GM12878 (cell line): ENCODE measurements at regions not wholly inside any gene's neighbourhood (a gene's known extent, or its start where the extent isn't known, plus 50 kb on each side); places are given as distances from the start of the nearest gene placed in this dataset.
"Not testable (repeated sequence)": the region's sequence is repeated elsewhere in the genome, so short reads cannot be mapped to it uniquely, and the experiment has no call there.

Source experiments
- ATAC-seq: fragments of 200-7000 bp; cut with Tn5 transposase; 3 replicates; pipeline ENCODE4 v1.9.1; 2020; ENCODE audit warnings: mild to moderate bottlenecking, moderate library complexity
- BruUV-seq: library from RNA; stranded (reverse); fragments of 400-500 nt; replicated peaks from 2 replicates; lab custom pipeline; 2021; lab: Mats Ljungman, UMichigan
- CTCF ChIA-PET: fragments of 300-600 bp; sonication (Branson Sonifier 250); formaldehyde crosslinking; extraction: SDS; loops from one replicate; lab custom pipeline; 2021; ENCODE audit warnings: inconsistent platforms; lab: Yijun Ruan, JAX
- POLR2A ChIA-PET: fragments of 350-600 bp; formaldehyde crosslinking; extraction: SDS; loops from one replicate; lab custom pipeline; 2021; ENCODE audit warnings: inconsistent platforms; lab: Charles Lee
- RAD21 ChIA-PET: fragments of 300-600 bp; sonication (Branson Sonifier 250); formaldehyde crosslinking; loops from one replicate; lab custom pipeline; 2023; ENCODE audit warnings: antibody characterized with exemption; ENCODE audit not compliant: unreplicated experiment; lab: Charles Lee
- SMC1A ChIA-PET: fragments of 300-600 bp; sonication (Branson Sonifier 250); formaldehyde crosslinking; loops from one replicate; lab custom pipeline; 2023; ENCODE audit not compliant: unreplicated experiment, uncharacterized antibody; lab: Charles Lee
- DNase-seq: peaks from one replicate; pipeline ENCODE4 v3.0.0-alpha.2; 2011; ENCODE audit warnings: low read depth, low spot score
- FAIRE-seq: peaks from 3 replicates; lab custom pipeline; 2011; peaks lifted over from hg19 to GRCh38; lab: Jason Lieb, UNC
- H2AFZ ChIP-seq: 2 replicates; pipeline ENCODE4 v1.6.0; 2011; ENCODE audit warnings: low read depth, low read length, control low read depth; ENCODE audit not compliant: control insufficient read depth
- H3K27ac ChIP-seq: 2 replicates; pipeline ENCODE4 v1.5.1; 2011; ENCODE audit warnings: control low read depth; ENCODE audit not compliant: control insufficient read depth, insufficient read depth
- H3K27me3 ChIP-seq, 2 experiments: replicated peaks in 1 of 2; 2 replicates each; pipeline versions ENCODE4 v1.6.0 to v1.6.1; 2011; ENCODE audit warnings: low read length in 1 of 2; ENCODE audit not compliant: control insufficient read depth in 2 of 2, insufficient read depth in 2 of 2
- H3K36me3 ChIP-seq, 2 experiments: 2 replicates each; pipeline ENCODE4 v1.5.1; 2011; ENCODE audit warnings: low read length in 1 of 2; ENCODE audit not compliant: control insufficient read depth in 2 of 2, insufficient read depth in 2 of 2
- H3K4me1 ChIP-seq: 2 replicates; pipeline ENCODE4 v1.6.1; 2011; ENCODE audit warnings: mild to moderate bottlenecking, low read length, moderate library complexity, mixed read lengths; ENCODE audit not compliant: control insufficient read depth, insufficient read depth
- H3K4me2 ChIP-seq: 2 replicates; pipeline ENCODE4 v1.6.0; 2011; ENCODE audit warnings: control low read depth; ENCODE audit not compliant: control insufficient read depth, insufficient read depth
- H3K4me3 ChIP-seq: fragments of 200-600 bp; sonication (generic); 2 replicates; pipeline ENCODE4 v1.5.1; 2016
- H3K79me2 ChIP-seq: 2 replicates; pipeline ENCODE4 v1.6.0; 2011; ENCODE audit warnings: low read length; ENCODE audit not compliant: control insufficient read depth, insufficient read depth
- H3K9ac ChIP-seq: 2 replicates; pipeline ENCODE4 v1.8.0; 2011; ENCODE audit warnings: low read length, control low read depth, mixed read lengths; ENCODE audit not compliant: control insufficient read depth, insufficient read depth
- H3K9me3 ChIP-seq: replicated peaks from 3 replicates; pipeline ENCODE4 v1.5.1; 2011; ENCODE audit warnings: mild to moderate bottlenecking, low read length; ENCODE audit not compliant: control insufficient read depth, insufficient read depth
- H4K20me1 ChIP-seq: 2 replicates; pipeline ENCODE4 v1.6.0; 2011; ENCODE audit not compliant: control insufficient read depth, insufficient read depth
- BMI1 ChIP-seq: fragments of 450-650 bp; IDR thresholded peaks from 2 replicates; pipeline ENCODE4 v1.6.1; 2016; ENCODE audit warnings: mild to moderate bottlenecking, moderate library complexity, borderline replicate concordance
- CBX3 ChIP-seq: fragments of 200-600 bp; sonication (generic); IDR thresholded peaks from 2 replicates; pipeline ENCODE4 v1.6.1; 2016; ENCODE audit warnings: low read depth, borderline replicate concordance
- DPF2 ChIP-seq: fragments of 450-650 bp; IDR thresholded peaks from 2 replicates; pipeline ENCODE4 v1.6.1; 2017; ENCODE audit warnings: mild to moderate bottlenecking
- GABPA ChIP-seq: IDR thresholded peaks from 2 replicates; pipeline ENCODE4 v1.6.1; 2014; ENCODE audit warnings: antibody characterized with exemption, low read depth, mild to moderate bottlenecking, inconsistent platforms
- MXI1 ChIP-seq: fragments of 150-350 bp; IDR thresholded peaks from 2 replicates; pipeline ENCODE4 v1.6.1; 2011; ENCODE audit warnings: low read depth, mild to moderate bottlenecking, inconsistent platforms, low read length, improper control_type of control experiment
- POLR2AphosphoS5 ChIP-seq: IDR thresholded peaks from 2 replicates; pipeline ENCODE4 v1.6.1; 2011; ENCODE audit warnings: mild to moderate bottlenecking, low read length, inconsistent platforms
- RAD51 ChIP-seq: fragments of 450-650 bp; IDR thresholded peaks from 2 replicates; pipeline ENCODE4 v1.6.1; 2016; ENCODE audit warnings: moderate library complexity, mild to moderate bottlenecking, inconsistent platforms
- RUNX3 ChIP-seq: IDR thresholded peaks from 2 replicates; pipeline ENCODE4 v1.6.1; 2012; ENCODE audit warnings: low read length, inconsistent platforms
- SIX5 ChIP-seq: IDR thresholded peaks from 2 replicates; pipeline ENCODE4 v1.6.1; 2011; ENCODE audit warnings: mild to moderate bottlenecking, low read depth, low read length, moderate library complexity; ENCODE audit not compliant: severe bottlenecking
- SMARCA5 ChIP-seq: fragments of 450-650 bp; IDR thresholded peaks from 2 replicates; pipeline ENCODE4 v1.6.1; 2017; ENCODE audit warnings: mild to moderate bottlenecking
- SMC3 ChIP-seq: IDR thresholded peaks from 2 replicates; pipeline ENCODE4 v1.6.1; 2011; ENCODE audit warnings: low read length, improper control_type of control experiment, borderline replicate concordance
- SREBF1 ChIP-seq: IDR thresholded peaks from 2 replicates; pipeline ENCODE4 v1.6.1; 2012; ENCODE audit warnings: mild to moderate bottlenecking, low read length
- ZNF384 ChIP-seq: IDR thresholded peaks from 2 replicates; pipeline ENCODE4 v1.6.1; 2012; ENCODE audit warnings: low read depth, mild to moderate bottlenecking, low read length, improper control_type of control experiment, borderline replicate concordance
- ZNF622 ChIP-seq: fragments of 450-650 bp; IDR thresholded peaks from 2 replicates; pipeline ENCODE4 v1.6.1; 2017; ENCODE audit warnings: mild to moderate bottlenecking, inconsistent platforms
- WGBS: methylation state at CpG from one replicate; pipeline ENCODE4 v1.1.6; 2016; ENCODE audit warnings: low lambda C conversion rate; ENCODE audit not compliant: insufficient replicate concordance, insufficient coverage; ENCODE audit errors: missing lambda C conversion rate; 5-methylcytosine and 5-hydroxymethylcytosine counted together
- in situ Hi-C: fragments of 300-500 bp; cut with MboI; formaldehyde crosslinking; loops from 9 replicates; pipeline ENCODE4 v1.14.3; 2018; ENCODE audit warnings: mixed read lengths
- intact Hi-C: fragments of 100-400 bp; cut with micrococcal nuclease; formaldehyde crosslinking; loops from one replicate; pipeline ENCODE4 v1.14.2; 2022; ENCODE audit not compliant: unreplicated experiment

DNA sequence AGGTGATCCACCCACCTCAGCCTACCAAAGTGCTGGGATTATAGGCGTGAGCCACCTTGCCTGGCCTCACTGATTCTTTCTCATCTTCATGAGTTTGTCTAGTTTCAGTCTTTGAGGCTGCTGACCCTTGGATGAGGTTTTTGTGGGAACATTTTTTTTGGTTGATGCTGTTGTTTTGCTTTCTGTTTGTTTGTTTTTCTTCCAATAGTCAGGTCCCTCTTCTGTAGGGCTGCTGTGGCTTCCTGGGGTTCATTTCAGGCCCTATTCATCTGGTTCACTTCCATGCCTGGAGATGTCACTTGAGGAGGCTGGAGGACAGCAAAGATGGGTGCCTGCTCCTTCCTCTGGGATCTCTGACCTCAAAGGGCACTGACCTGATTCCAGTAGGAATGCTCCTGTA is 68.1 kb upstream of the AHI1 start:
- FAIRE-seq, RAD21 ChIA-PET: not testable (repeated sequence)

DNA sequence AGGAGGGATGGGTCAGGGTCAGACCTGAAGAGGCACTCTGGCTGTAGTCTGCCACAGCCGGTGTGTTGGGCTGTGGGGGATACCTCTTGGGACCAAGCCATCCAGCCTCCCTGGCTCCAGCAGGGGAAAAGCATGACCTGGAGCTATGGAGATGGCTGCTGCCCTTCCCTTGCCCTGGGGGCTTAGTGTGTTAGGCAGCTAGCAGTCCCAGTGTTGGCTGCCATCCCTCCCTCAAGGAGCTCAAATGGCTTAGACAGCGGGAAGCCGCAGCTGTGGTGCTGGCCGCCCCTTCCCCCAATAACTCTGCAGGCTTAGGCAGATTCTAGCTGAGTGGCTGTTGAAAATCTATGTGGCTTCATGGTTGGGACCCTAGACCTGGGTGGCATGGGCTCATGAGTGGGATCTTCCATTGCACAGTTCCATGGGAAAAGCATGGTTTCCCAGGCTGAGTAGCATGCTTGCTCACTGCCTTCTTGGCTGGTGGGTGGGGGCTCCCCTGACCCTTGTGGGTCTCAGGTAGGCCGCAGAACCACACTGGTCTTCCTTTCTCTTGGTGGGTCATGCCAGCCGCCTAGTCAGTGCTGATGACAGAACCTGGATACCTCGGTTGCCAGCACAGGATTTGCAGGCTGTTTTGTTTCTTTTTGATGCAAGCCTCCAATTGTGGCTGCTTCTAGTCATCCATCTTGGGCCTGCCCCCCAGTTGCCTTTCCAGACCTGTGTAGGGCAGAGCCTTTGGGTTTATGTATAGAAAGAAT is 69.0 kb upstream of the AHI1 start:
- Histone ChIP-seq H3K36me3 (no peaks in the 10 kb centered on the region), H3K27ac (no peak overlapping the region), H2AFZ (no peak overlapping the region), H3K9me3 (no peaks in the 10 kb centered on the region), H4K20me1 (no peaks in the 10 kb centered on the region), H3K4me1 (no peaks in the 10 kb centered on the region), H3K4me3 (no peak overlapping the region), H3K79me2 (no peaks in the 10 kb centered on the region), H3K27me3 (no peaks in the 10 kb centered on the region), H3K9ac (no peak overlapping the region), H3K4me2 (no peak overlapping the region)
- BruUV-seq, result no TSS peak
- intact Hi-C loops (no loop called here), in situ Hi-C loops (no loop called here)
- TF ChIP-seq SMARCA5 (no peak), CBX3 (no peak), GABPA (no peak), DPF2 (no peak), MXI1 (no peak), BMI1 (no peak), POLR2AphosphoS5 (no peak), SIX5 (no peak), SREBF1 (no peak), RAD51 (no peak), ZNF622 (no peak), SMC3 (no peak), ZNF384 (no peak)
- ATAC-seq, result no peak
- FAIRE-seq, result no peak
- DNase-seq, result no peak
- POLR2A ChIA-PET, result no interaction called here
- WGBS, result 69% methylated on average over 7 of the region's 7 CpGs
- CTCF ChIA-PET, result no interaction called here
- RAD21 ChIA-PET, result no interaction called here
- SMC1A ChIA-PET, result interaction anchor here (1.6 kb wide), 1 partner anchor 11 kb away, joined by 3 read pairs; no protein-coding TSS in a partner anchor

More for the DNA sequence above, 68.1 kb upstream of the AHI1 start:
- H4K20me1 ChIP-seq, in situ Hi-C loops, DNase-seq, H3K36me3 ChIP-seq, H3K79me2 ChIP-seq, H3K4me2 ChIP-seq, intact Hi-C loops, H3K4me1 ChIP-seq, H3K9me3 ChIP-seq, BruUV-seq, H3K27me3 ChIP-seq, POLR2A ChIA-PET, H3K4me3 ChIP-seq, H3K27ac ChIP-seq, H2AFZ ChIP-seq, H3K9ac ChIP-seq, CTCF ChIA-PET: not testable (repeated sequence)
- SMC1A ChIA-PET, result interaction anchor here (0.7 to 1.6 kb wide), 2 partner anchors 10 to 945 kb away, joined by 3 read pairs; no protein-coding TSS in a partner anchor
- peak; percentile 26; the same call in 1 of the 2 replicates for TF ChIP-seq RUNX3
- 46% methylated on average over 1 of the region's 1 CpG for WGBS
- peak; percentile 21; the same call in 2 of the 3 replicates for ATAC-seq
